ENCODE measurements at regions not wholly inside any gene's neighbourhood (a gene's known extent, or its start where the extent isn't known, plus 50 kb on each side); places are given as distances from the start of the nearest gene placed in this dataset.

DNA sequence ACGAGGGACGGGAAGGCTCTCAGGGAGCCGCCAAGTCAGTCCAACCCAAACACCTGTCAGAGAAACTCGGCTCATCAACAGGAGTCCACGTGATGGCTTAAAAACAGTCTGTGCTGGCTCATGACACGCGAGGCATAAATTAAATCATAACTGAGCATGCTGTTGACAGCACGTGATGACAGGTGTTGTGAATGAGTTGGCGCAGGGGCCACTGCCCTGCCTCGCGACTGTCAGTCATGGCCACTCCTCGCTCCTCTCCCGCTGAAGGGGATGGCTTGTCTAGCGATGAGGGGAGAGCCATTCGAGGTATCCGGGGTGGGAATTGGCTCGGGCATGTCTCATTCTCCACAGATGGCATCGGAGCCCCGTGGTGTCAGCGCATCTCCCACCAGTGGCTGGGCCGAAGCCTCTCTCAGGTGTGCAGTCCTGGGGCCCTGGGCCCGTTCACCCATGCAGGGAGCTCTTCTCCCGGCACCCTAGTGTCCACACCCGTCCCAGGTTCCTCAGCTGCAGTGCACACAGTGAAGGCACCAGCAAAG is 313.3 kb downstream of the BMP7 start:
- no peaks in the 10 kb centered on the region for H3K27me3 ChIP-seq (replicated peaks; ENCODE audit: control insufficient read depth, insufficient read depth, low read length)
- no peak for DNase-seq (ENCODE audit: extremely low read depth, insufficient read length)
- TF ChIP-seq, protein P1, sequence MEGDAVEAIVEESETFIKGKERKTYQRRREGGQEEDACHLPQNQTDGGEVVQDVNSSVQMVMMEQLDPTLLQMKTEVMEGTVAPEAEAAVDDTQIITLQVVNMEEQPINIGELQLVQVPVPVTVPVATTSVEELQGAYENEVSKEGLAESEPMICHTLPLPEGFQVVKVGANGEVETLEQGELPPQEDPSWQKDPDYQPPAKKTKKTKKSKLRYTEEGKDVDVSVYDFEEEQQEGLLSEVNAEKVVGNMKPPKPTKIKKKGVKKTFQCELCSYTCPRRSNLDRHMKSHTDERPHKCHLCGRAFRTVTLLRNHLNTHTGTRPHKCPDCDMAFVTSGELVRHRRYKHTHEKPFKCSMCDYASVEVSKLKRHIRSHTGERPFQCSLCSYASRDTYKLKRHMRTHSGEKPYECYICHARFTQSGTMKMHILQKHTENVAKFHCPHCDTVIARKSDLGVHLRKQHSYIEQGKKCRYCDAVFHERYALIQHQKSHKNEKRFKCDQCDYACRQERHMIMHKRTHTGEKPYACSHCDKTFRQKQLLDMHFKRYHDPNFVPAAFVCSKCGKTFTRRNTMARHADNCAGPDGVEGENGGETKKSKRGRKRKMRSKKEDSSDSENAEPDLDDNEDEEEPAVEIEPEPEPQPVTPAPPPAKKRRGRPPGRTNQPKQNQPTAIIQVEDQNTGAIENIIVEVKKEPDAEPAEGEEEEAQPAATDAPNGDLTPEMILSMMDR (IDR thresholded peaks at IDR 0.05; ENCODE audit: insufficient read depth, low read length, poor library complexity, severe bottlenecking): no peak
- no peak overlapping the region for H3K4me3 ChIP-seq (replicated peaks; ENCODE audit: low read depth, low read length)
- no peaks in the 10 kb centered on the region for H3K36me3 ChIP-seq (ENCODE audit: control insufficient read depth, insufficient read depth, low read length)

DNA sequence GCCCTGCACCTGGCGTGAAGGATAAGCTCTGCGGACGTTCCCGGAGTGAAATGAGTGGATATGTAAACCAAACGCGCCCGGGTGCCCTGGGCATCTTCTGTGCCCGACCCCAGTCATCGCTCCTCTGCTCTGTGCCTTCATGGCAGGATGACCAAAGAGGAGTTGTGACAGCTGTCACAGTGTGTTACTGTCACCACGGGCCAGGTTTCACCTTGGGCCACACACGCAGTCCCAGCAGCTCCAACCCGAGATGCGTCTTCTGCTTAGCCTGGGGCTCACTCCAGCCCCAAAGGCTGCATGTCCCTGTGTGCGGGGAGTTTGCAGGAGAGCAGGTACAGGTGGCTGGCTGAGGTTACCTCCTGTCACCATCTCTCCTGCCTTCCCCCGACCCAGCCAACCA is 311.6 kb downstream of the BMP7 start:
- H3K36me3 ChIP-seq (ENCODE audit: control insufficient read depth, insufficient read depth, low read length): no peaks in the 10 kb centered on the region
- no peak for DNase-seq (ENCODE audit: extremely low read depth, insufficient read length)
- no peaks in the 10 kb centered on the region for H3K27me3 ChIP-seq (replicated peaks; ENCODE audit: control insufficient read depth, insufficient read depth, low read length)
- TF ChIP-seq, protein P1 (IDR thresholded peaks at IDR 0.05; ENCODE audit: insufficient read depth, low read length, poor library complexity, severe bottlenecking): no peak
- H3K4me3 ChIP-seq (replicated peaks; ENCODE audit: low read depth, low read length): no peak overlapping the region

DNA sequence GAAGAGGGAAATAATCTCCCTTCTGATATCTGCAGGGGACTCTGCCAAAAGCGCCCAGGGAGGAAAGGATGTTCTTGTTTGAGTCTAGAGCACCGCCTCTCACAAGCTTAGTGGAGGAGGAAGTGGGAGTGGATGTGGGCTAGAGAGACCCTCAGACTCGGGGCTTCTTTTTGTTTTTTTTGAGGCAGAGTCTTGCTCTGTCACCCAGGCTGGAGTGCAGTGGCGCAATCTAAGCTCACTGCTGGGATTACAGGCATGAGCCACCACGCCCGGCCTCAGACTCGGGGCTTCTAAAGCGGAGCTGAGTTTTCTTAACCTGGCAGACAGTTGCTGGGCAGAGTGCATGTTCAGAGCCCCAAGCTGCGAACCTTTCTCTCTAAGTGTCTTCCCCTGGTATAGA is 310.8 kb downstream of the BMP7 start:
- Histone ChIP-seq H3K36me3 (ENCODE audit: control insufficient read depth, insufficient read depth, low read length) (no peaks in the 10 kb centered on the region), H3K27me3 (replicated peaks; ENCODE audit: control insufficient read depth, insufficient read depth, low read length) (no peaks in the 10 kb centered on the region), H3K4me3 (replicated peaks; ENCODE audit: low read depth, low read length) (no peak overlapping the region)
- TF ChIP-seq, protein P1 (IDR thresholded peaks at IDR 0.05; ENCODE audit: insufficient read depth, low read length, poor library complexity, severe bottlenecking): no peak
- no peak for DNase-seq (ENCODE audit: extremely low read depth, insufficient read length)

DNA sequence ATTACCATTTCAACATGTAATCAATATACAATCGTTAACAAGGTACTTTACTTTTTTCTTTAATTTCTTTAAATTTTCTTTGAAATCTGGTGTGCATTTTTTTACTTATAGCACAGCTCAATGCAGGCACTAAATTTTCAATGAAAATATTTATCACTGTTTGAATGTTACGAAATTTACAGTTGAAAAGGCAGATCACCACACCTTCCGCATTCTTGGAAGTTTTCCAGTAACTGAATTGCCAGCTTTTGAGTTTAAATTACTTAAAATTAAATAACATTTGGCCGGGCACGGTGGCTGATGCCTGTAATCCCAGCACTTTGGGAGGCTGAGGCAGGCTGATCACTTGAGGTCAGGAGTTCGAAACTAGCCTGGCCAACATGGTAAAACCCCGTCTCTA is 309.9 kb downstream of the BMP7 start:
- Histone ChIP-seq H3K36me3 (ENCODE audit: control insufficient read depth, insufficient read depth, low read length) (no peaks in the 10 kb centered on the region), H3K4me3 (replicated peaks; ENCODE audit: low read depth, low read length) (no peak overlapping the region), H3K27me3 (replicated peaks; ENCODE audit: control insufficient read depth, insufficient read depth, low read length) (no peaks in the 10 kb centered on the region)
- no peak for DNase-seq (ENCODE audit: extremely low read depth, insufficient read length)
- TF ChIP-seq, protein P1 (IDR thresholded peaks at IDR 0.05; ENCODE audit: insufficient read depth, low read length, poor library complexity, severe bottlenecking): no peak

DNA sequence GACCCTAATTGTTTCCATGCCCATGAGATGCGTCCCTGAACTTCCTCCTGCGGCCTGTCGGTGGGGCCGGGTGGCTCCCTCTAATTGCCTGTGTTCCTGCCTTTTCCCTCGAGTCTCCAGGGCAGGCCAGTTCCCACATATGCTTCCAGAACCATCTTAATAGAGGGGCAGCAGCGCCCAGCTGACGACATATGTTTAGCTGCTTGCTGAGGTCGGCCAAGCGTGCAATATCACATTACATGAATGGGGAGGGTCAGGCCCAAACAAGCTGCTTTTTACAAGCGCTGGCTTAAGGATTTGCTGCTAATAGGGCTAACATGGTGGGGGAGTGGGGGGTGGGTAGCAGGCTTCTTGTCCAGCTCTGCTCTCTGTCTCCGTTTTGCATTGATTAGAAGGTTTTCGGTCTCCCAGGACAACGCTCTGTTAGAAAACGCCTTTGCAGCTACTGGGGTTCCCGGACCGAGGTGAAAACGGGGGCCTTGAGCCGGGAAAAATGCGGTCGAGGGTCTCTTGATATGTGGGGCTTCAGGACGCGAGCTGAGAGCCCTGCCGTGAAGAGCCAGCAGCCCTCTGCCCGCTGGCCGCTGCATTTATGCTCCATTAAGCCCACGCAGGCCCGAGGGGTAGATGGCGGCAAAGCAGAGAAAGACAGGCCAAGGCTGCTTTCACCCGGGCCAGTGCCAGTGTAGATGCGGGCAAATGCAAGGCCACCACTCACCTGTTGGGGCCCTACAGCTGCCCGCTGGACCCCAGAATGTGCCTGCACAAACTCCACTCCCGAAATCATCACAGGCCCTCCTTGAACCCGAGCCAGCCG is 308.5 kb downstream of the BMP7 start:
- Histone ChIP-seq H3K27me3 (replicated peaks; ENCODE audit: control insufficient read depth, insufficient read depth, low read length) (no peaks in the 10 kb centered on the region), H3K36me3 (ENCODE audit: control insufficient read depth, insufficient read depth, low read length) (no peaks in the 10 kb centered on the region), H3K4me3 (replicated peaks; ENCODE audit: low read depth, low read length) (no peak overlapping the region)
- no peak for DNase-seq (ENCODE audit: extremely low read depth, insufficient read length)
- TF ChIP-seq, protein P1 (IDR thresholded peaks at IDR 0.05; ENCODE audit: insufficient read depth, low read length, poor library complexity, severe bottlenecking): no peak

All from GM06990 (cell line).